A549 (cell line): ENCODE measurements at regions not wholly inside any gene's neighbourhood (a gene's known extent, or its start where the extent isn't known, plus 50 kb on each side); places are given as distances from the start of the nearest gene placed in this dataset.

Experiments
- ATAC-seq, 2 experiments: fragments of 200-7000 bp in 1 of 2; fragments of >200 bp in 1 of 2; cut with Nextera tagmentation in 1 of 2; cut with Tn5 transposase in 1 of 2; 3 replicates each; pipeline versions ENCODE4 v1.8.0 to v1.9.1; 2018 to 2020; ENCODE audit warnings: mild to moderate bottlenecking in 1 of 2, moderate library complexity in 1 of 2
- CTCF ChIA-PET: fragments of 300-600 bp; sonication (Branson Sonifier 250); formaldehyde crosslinking; extraction: SDS; loops from one replicate; lab custom pipeline; 2021; ENCODE audit warnings: antibody characterized with exemption, inconsistent platforms; lab: Yijun Ruan, JAX
- POLR2A ChIA-PET: fragments of 350-600 bp; formaldehyde crosslinking; extraction: SDS; loops from one replicate; lab custom pipeline; 2021; ENCODE audit warnings: antibody characterized with exemption, inconsistent platforms; lab: Yijun Ruan, JAX
- DNase-seq, 2 experiments: peaks; one replicate each; pipeline versions ENCODE4 v3.0.0 to v3.0.0-alpha.2; 2011 to 2016; ENCODE audit warnings: low read depth in 1 of 2, low spot score in 1 of 2
- FAIRE-seq: peaks from 2 replicates; lab custom pipeline; 2011; peaks lifted over from hg19 to GRCh38; lab: Jason Lieb, UNC
- H3K27ac ChIP-seq, 2 experiments: fragments of >200 bp; sonication (Bioruptor Twin); formaldehyde crosslinking; 3 replicates each; pipeline ENCODE4 v1.5.1; 2016 to 2017
- H3K4me1 ChIP-seq: fragments of >200 bp; sonication (Bioruptor Twin); formaldehyde crosslinking; 3 replicates; pipeline ENCODE4 v1.6.1; 2016
- H3K4me2 ChIP-seq: fragments of >200 bp; sonication (Bioruptor Twin); formaldehyde crosslinking; 3 replicates; pipeline ENCODE4 v1.6.1; 2016
- H3K4me3 ChIP-seq: fragments of >200 bp; sonication (Bioruptor Twin); formaldehyde crosslinking; 3 replicates; pipeline ENCODE4 v1.5.1; 2016
- H3K9me3 ChIP-seq: fragments of >200 bp; sonication (Bioruptor Twin); formaldehyde crosslinking; 3 replicates; pipeline ENCODE4 v1.6.1; 2016
- ATOH8 ChIP-seq: fragments of 250-450 bp; sonication (Bioruptor Pico); IDR thresholded peaks from 2 replicates; pipeline ENCODE4 v1.5.0; 2020; ENCODE audit warnings: low read depth, mild to moderate bottlenecking, moderate library complexity
- CBX2 ChIP-seq: fragments of 200-600 bp; sonication (generic); IDR thresholded peaks from 2 replicates; pipeline ENCODE4 v1.6.1; 2016; ENCODE audit warnings: low read depth, mild to moderate bottlenecking, borderline replicate concordance
- CEBPB ChIP-seq, 2 experiments: fragments of >200 bp in 1 of 2; sonication (Bioruptor Twin) in 1 of 2; formaldehyde crosslinking in 1 of 2; IDR thresholded peaks; 2 replicates each; pipeline ENCODE4 v1.6.1; 2012 to 2016
- EHMT2 ChIP-seq: fragments of 200-600 bp; sonication (generic); IDR thresholded peaks from 2 replicates; pipeline ENCODE4 v1.6.1; 2016; ENCODE audit warnings: antibody characterized with exemption, low read depth, mild to moderate bottlenecking, moderate library complexity
- ELK1 ChIP-seq: fragments of 150-350 bp; IDR thresholded peaks from 2 replicates; pipeline ENCODE4 v1.6.1; 2014; ENCODE audit warnings: low read depth, mild to moderate bottlenecking, low read length
- FOSB ChIP-seq: fragments of 250-450 bp; sonication (Bioruptor Pico); IDR thresholded peaks from 2 replicates; pipeline ENCODE4 v1.5.0; 2020; ENCODE audit warnings: mild to moderate bottlenecking, moderate library complexity
- FOXS1 ChIP-seq: fragments of 250-450 bp; sonication (Bioruptor Pico); IDR thresholded peaks from 2 replicates; pipeline ENCODE4 v1.5.0; 2020; ENCODE audit warnings: mild to moderate bottlenecking, moderate library complexity
- GATA3 ChIP-seq: IDR thresholded peaks from 2 replicates; pipeline ENCODE4 v1.6.1; 2012; ENCODE audit warnings: borderline replicate concordance
- HOXB5 ChIP-seq: fragments of 250-450 bp; sonication (Bioruptor Pico); IDR thresholded peaks from 2 replicates; pipeline ENCODE4 v1.5.0; 2020; ENCODE audit warnings: mild to moderate bottlenecking, moderate library complexity
- JUN ChIP-seq, 2 experiments: fragments of >200 bp; sonication (Bioruptor Twin); formaldehyde crosslinking; IDR thresholded peaks; 2 replicates in 1 of 2; 3 replicates in 1 of 2; pipeline ENCODE4 v1.6.1; 2016 to 2017
- JUNB ChIP-seq: fragments of >200 bp; sonication (Bioruptor Twin); formaldehyde crosslinking; IDR thresholded peaks from 2 replicates; pipeline ENCODE4 v1.6.1; 2016
- KDM1A ChIP-seq: fragments of 200-600 bp; sonication (generic); IDR thresholded peaks from 2 replicates; pipeline ENCODE4 v1.6.1; 2016; ENCODE audit warnings: low read depth, mild to moderate bottlenecking
- MAZ ChIP-seq: fragments of 150-350 bp; IDR thresholded peaks from 2 replicates; pipeline ENCODE4 v1.6.1; 2014; ENCODE audit warnings: antibody characterized with exemption, low read depth, low read length, borderline replicate concordance
- NFE2L2 ChIP-seq: fragments of 150-350 bp; conservative IDR thresholded peaks from 2 replicates; pipeline ENCODE4 v1.6.1; 2014; ENCODE audit warnings: low read length
- PBX3 ChIP-seq: IDR thresholded peaks from 2 replicates; pipeline ENCODE4 v1.6.1; 2012
- POLR2A ChIP-seq: IDR thresholded peaks from 2 replicates; pipeline ENCODE4 v1.6.1; 2012; ENCODE audit warnings: mild to moderate bottlenecking, low read length
- POLR2AphosphoS2 ChIP-seq: conservative IDR thresholded peaks from 2 replicates; pipeline ENCODE4 v1.6.1; 2012; ENCODE audit warnings: low read length, improper control_type of control experiment, inconsistent platforms
- RAD21 ChIP-seq, 2 experiments: fragments of >200 bp in 1 of 2; sonication (Bioruptor Twin) in 1 of 2; formaldehyde crosslinking in 1 of 2; IDR thresholded peaks in 1 of 2; conservative IDR thresholded peaks in 1 of 2; 2 replicates in 1 of 2; 3 replicates in 1 of 2; pipeline ENCODE4 v1.6.1; 2012 to 2018; ENCODE audit warnings: inconsistent platforms in 1 of 2
- RARB ChIP-seq: fragments of 250-450 bp; sonication (Bioruptor Pico); IDR thresholded peaks from 2 replicates; pipeline ENCODE4 v1.8.0; 2021; ENCODE audit warnings: mild to moderate bottlenecking, moderate library complexity
- RCOR1 ChIP-seq: fragments of 150-350 bp; IDR thresholded peaks from 2 replicates; pipeline ENCODE4 v1.6.1; 2014; ENCODE audit warnings: antibody characterized with exemption, low read length, low read depth
- SREBF2 ChIP-seq: fragments of 450-650 bp; IDR thresholded peaks from 2 replicates; pipeline ENCODE4 v1.6.1; 2014; ENCODE audit warnings: mild to moderate bottlenecking, moderate library complexity
- USF2 ChIP-seq: fragments of 450-650 bp; IDR thresholded peaks from 2 replicates; pipeline ENCODE4 v1.6.1; 2014; ENCODE audit warnings: antibody characterized with exemption
- ZFP36 ChIP-seq: fragments of 450-650 bp; IDR thresholded peaks from 2 replicates; pipeline ENCODE4 v1.6.1; 2014; ENCODE audit warnings: borderline replicate concordance; ENCODE audit not compliant: partially characterized antibody
- WGBS: methylation state at CpG from one replicate; pipeline ENCODE4 v1.1.6; 2017; ENCODE audit errors: missing lambda C conversion rate; 5-methylcytosine and 5-hydroxymethylcytosine counted together
- TF ChIP-seq, protein P1 (sequence below): fragments of >200 bp; sonication (Bioruptor Twin); formaldehyde crosslinking; IDR thresholded peaks from 2 replicates; pipeline ENCODE4 v1.6.1; 2016
- TF ChIP-seq, protein P2 (sequence below): fragments of >200 bp; sonication (Bioruptor Twin); formaldehyde crosslinking; IDR thresholded peaks from 3 replicates; pipeline ENCODE4 v1.5.1; 2016
- TF ChIP-seq, protein P3 (sequence below): fragments of >200 bp; sonication (Bioruptor Twin); formaldehyde crosslinking; IDR thresholded peaks from 3 replicates; pipeline ENCODE4 v1.6.1; 2016
- TF ChIP-seq, protein P4 (sequence below): IDR thresholded peaks from 2 replicates; pipeline ENCODE4 v1.6.1; 2012

- TF ChIP-seq POLR2A (no peak), USF2 (no peak), CEBPB (IDR thresholded peaks at IDR 0.05) (no peak), EHMT2 (no peak), RCOR1 (no peak), FOSB (CRISPR knock-in tag) (no peak), FOXS1 (CRISPR knock-in tag) (no peak), JUN (IDR thresholded peaks at IDR 0.05) (no peak), RARB (CRISPR knock-in tag) (no peak), PBX3 (no peak)
- TF ChIP-seq, protein P1, sequence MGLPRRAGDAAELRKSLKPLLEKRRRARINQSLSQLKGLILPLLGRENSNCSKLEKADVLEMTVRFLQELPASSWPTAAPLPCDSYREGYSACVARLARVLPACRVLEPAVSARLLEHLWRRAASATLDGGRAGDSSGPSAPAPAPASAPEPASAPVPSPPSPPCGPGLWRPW, result no peak
- TF ChIP-seq, protein P2, sequence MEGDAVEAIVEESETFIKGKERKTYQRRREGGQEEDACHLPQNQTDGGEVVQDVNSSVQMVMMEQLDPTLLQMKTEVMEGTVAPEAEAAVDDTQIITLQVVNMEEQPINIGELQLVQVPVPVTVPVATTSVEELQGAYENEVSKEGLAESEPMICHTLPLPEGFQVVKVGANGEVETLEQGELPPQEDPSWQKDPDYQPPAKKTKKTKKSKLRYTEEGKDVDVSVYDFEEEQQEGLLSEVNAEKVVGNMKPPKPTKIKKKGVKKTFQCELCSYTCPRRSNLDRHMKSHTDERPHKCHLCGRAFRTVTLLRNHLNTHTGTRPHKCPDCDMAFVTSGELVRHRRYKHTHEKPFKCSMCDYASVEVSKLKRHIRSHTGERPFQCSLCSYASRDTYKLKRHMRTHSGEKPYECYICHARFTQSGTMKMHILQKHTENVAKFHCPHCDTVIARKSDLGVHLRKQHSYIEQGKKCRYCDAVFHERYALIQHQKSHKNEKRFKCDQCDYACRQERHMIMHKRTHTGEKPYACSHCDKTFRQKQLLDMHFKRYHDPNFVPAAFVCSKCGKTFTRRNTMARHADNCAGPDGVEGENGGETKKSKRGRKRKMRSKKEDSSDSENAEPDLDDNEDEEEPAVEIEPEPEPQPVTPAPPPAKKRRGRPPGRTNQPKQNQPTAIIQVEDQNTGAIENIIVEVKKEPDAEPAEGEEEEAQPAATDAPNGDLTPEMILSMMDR, result no peak
- TF ChIP-seq, protein P3, sequence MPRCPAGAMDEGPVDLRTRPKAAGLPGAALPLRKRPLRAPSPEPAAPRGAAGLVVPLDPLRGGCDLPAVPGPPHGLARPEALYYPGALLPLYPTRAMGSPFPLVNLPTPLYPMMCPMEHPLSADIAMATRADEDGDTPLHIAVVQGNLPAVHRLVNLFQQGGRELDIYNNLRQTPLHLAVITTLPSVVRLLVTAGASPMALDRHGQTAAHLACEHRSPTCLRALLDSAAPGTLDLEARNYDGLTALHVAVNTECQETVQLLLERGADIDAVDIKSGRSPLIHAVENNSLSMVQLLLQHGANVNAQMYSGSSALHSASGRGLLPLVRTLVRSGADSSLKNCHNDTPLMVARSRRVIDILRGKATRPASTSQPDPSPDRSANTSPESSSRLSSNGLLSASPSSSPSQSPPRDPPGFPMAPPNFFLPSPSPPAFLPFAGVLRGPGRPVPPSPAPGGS, result no peak
- 11% methylated on average over 2 of the region's 2 CpGs for WGBS
- POLR2A ChIA-PET, result no interaction called here
- Histone ChIP-seq H3K4me1 (no peaks in the 10 kb centered on the region), H3K4me2 (no peak overlapping the region), H3K9me3 (no peaks in the 10 kb centered on the region), H3K27ac (no peak overlapping the region), H3K4me3 (no peak overlapping the region)
- ATAC-seq, result no peak
- CTCF ChIA-PET, result no interaction called here
- no peak for FAIRE-seq
- DNase-seq, result no peak
Measured at GRCh38 chr16:79811541-79811940, 211.0 kb upstream of the MAF start.

DNA sequence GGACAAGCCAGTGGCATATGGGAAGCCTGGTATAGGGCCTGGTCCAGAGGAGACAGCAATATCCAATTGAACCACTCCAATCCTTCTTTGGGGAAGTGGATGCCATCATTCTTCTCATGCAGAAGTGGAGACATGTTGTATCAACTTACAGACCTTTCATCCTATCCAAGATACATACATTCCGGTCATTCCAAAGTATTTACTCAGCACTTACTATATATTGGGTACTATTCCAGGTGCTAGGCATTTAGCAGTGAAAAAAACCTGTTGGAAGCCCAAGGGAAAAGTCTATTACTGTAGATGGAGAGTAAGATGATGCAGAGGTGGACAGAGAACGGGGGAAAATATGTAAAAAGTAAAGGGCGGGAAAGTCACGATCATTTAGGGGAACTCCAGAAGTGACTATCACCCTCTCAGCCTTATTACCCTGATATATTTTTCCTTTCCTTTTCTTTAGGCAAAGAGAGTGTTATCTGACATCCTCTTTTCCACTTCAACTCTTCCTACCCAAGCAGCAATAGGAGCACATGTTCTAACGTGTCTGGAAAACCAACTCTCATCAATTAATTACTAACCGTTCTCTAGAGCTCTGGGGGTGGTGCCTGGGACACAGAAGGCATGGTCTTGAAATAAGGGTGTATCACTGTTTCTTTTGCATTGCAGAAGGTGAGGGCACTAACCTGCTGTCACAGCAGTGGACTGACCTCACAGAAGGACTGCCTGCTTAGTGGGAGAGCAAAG is 210.1 kb upstream of the MAF start:
- TF ChIP-seq, protein P1, result no peak
- TF ChIP-seq CBX2 (no peak), ZFP36 (no peak), GATA3 (no peak), KDM1A (no peak), MAZ (no peak)
- WGBS, result 79% methylated on average over 6 of the region's 6 CpGs
- no peak overlapping the region for H3K4me2 ChIP-seq
- ChIA-PET POLR2A (no interaction called here), CTCF (no interaction called here)
- H3K9me3 ChIP-seq, result no peaks in the 10 kb centered on the region
- no peak for DNase-seq
- ATAC-seq, result no peak
- no peaks in the 10 kb centered on the region for H3K4me1 ChIP-seq
- H3K27ac ChIP-seq, result no peak overlapping the region
- FAIRE-seq, result no peak
- H3K4me3 ChIP-seq, result no peak overlapping the region

DNA sequence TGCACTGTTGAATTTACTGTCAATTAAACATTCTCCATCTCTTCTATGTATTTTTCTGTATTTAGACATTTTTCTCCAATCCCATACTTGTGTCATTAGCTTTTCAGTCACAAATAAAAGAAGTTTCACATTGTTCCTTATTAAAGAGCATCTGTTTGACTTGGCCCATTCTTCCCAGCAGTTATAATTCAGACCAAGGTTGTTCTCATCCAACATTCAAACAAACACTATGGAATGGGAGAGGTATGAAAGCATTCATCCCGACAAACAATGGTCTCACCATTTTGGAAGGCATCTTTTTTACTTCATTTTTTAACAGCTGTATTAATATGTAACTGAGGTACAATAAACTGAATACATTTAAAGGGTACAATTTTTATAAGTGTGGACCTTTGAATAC is 208.8 kb upstream of the MAF start:
- ATAC-seq (no peak), FAIRE-seq (no peak), DNase-seq (no peak)
- CTCF ChIA-PET, result no interaction called here
- Histone ChIP-seq H3K4me3 (no peak overlapping the region), H3K27ac (no peak overlapping the region), H3K4me1 (no peaks in the 10 kb centered on the region), H3K4me2 (no peak overlapping the region), H3K9me3 (no peaks in the 10 kb centered on the region)
- POLR2A ChIA-PET, result no interaction called here
- 39% methylated on average over 1 of the region's 1 CpG for WGBS
- TF ChIP-seq RCOR1 (no peak), RARB (CRISPR knock-in tag) (no peak), JUNB (no peak), ELK1 (no peak), POLR2AphosphoS2 (no peak), ATOH8 (CRISPR knock-in tag) (no peak), HOXB5 (CRISPR knock-in tag) (no peak), NFE2L2 (no peak), RAD21 (conservative IDR thresholded peaks at IDR 0.05 in 1 of 2, IDR thresholded peaks at IDR 0.05 in 1 of 2) (no peak), GATA3 (no peak), SREBF2 (no peak)
- TF ChIP-seq, protein P4, sequence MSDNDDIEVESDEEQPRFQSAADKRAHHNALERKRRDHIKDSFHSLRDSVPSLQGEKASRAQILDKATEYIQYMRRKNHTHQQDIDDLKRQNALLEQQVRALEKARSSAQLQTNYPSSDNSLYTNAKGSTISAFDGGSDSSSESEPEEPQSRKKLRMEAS, result no peak
